Sigmoid colon (tissue), 6 donors: ENCODE measurements at regions not wholly inside any gene's neighbourhood (a gene's known extent, or its start where the extent isn't known, plus 50 kb on each side); places are given as distances from the start of the nearest gene placed in this dataset.

ENCODE experiments used
- DNase-seq: peaks from one replicate; pipeline ENCODE4 v3.0.0-alpha.2; 2019
- H3K27ac ChIP-seq, 4 donors: fragments of 200-600 bp; sonication (generic); one replicate each; pipeline ENCODE4 v1.5.1; 2016 to 2019; ENCODE audit warnings: mild to moderate bottlenecking in 1 of 4
- H3K27me3 ChIP-seq, 3 donors: fragments of 200-600 bp; sonication (generic); one replicate each; pipeline ENCODE4 v1.5.1; 2019; ENCODE audit warnings: mild to moderate bottlenecking in 1 of 3
- H3K36me3 ChIP-seq, 4 donors: fragments of 200-600 bp; sonication (generic); one replicate each; pipeline ENCODE4 v1.5.1; 2016 to 2019
- H3K4me1 ChIP-seq, 4 donors: fragments of 200-600 bp; sonication (generic); one replicate each; pipeline ENCODE4 v1.5.1; 2017 to 2019
- H3K4me3 ChIP-seq, 4 donors: fragments of 200-600 bp; sonication (generic); one replicate each; pipeline ENCODE4 v1.5.1; 2017 to 2019; ENCODE audit warnings: mild to moderate bottlenecking in 2 of 4, moderate library complexity in 1 of 4
- H3K9me3 ChIP-seq, 4 donors: fragments of 200-600 bp in 3 of 4; sonication (generic) in 3 of 4; one replicate each; pipeline versions ENCODE4 v1.5.1 to v1.6.1; 2013 to 2019
- EP300 ChIP-seq, 4 donors: sonication (generic); formaldehyde crosslinking; IDR thresholded peaks; one replicate each; pipeline ENCODE4 v1.6.1; 2017; ENCODE audit warnings: antibody characterized with exemption in 4 of 4
- POLR2A ChIP-seq, 2 donors: fragments of 450-650 bp; IDR thresholded peaks; one replicate each; pipeline ENCODE4 v1.6.1; 2016; ENCODE audit warnings: antibody characterized with exemption in 2 of 2, mild to moderate bottlenecking in 2 of 2, moderate library complexity in 2 of 2
- POLR2AphosphoS5 ChIP-seq, 4 donors: sonication (generic); formaldehyde crosslinking; IDR thresholded peaks; one replicate each; pipeline ENCODE4 v1.6.1; 2017; ENCODE audit warnings: antibody characterized with exemption in 4 of 4
- WGBS, 2 donors: extraction: QIAGEN DNeasy Blood & Tissue Kit; methylation state at CpG; one replicate each; pipeline ENCODE4 v1.1.7; 2013; 5-methylcytosine and 5-hydroxymethylcytosine counted together
- intact Hi-C: fragments of 100-400 bp; cut with DNase I; formaldehyde crosslinking; loops from one replicate; pipeline ENCODE4 v1.15.1; 2023
- TF ChIP-seq, protein P1 (sequence below), 4 experiments: fragments of 450-650 bp in 3 of 4; fragments of 200-600 bp in 1 of 4; IDR thresholded peaks; one replicate each; pipeline ENCODE4 v1.5.1; 2016 to 2019; ENCODE audit warnings: antibody characterized with exemption in 4 of 4, mild to moderate bottlenecking in 3 of 4, moderate library complexity in 2 of 4
- donor health status: healthy with polysubstance abuse.
- donor health status: healthy.

DNA sequence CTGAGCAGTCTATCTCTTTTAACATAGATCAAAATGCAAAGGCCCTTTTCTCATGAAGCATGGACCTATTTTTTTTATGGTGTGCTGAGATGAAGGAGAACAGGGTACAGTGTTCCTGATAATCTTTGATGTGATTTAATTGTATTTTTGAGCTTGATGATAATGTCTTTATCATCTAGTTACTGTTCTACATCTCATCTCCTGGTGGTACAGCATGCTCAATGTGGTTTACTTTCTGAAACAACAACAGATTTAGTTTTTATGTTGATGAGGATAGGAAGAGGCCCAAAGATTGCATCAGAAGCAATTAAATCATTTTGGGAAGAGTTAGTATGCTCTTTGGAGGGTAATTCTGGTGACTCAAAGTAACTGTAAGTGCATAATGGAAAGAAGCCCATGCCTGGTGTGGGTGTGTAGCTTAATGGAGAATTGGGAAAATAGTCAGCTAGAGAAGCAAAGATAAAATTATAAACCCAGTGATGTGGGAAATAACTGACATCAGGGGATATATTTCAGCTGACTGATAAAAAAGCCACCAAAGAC is 123.0 kb upstream of the KCNN2 start:
- no peak overlapping the region for H3K27ac ChIP-seq
- intact Hi-C loops, result no loop called here
- TF ChIP-seq POLR2AphosphoS5 (IDR thresholded peaks at IDR 0.05), result no peak
- no peak for TF ChIP-seq EP300 (IDR thresholded peaks at IDR 0.05)
- TF ChIP-seq POLR2A (IDR thresholded peaks at IDR 0.05), result no peak
- TF ChIP-seq, protein P1, sequence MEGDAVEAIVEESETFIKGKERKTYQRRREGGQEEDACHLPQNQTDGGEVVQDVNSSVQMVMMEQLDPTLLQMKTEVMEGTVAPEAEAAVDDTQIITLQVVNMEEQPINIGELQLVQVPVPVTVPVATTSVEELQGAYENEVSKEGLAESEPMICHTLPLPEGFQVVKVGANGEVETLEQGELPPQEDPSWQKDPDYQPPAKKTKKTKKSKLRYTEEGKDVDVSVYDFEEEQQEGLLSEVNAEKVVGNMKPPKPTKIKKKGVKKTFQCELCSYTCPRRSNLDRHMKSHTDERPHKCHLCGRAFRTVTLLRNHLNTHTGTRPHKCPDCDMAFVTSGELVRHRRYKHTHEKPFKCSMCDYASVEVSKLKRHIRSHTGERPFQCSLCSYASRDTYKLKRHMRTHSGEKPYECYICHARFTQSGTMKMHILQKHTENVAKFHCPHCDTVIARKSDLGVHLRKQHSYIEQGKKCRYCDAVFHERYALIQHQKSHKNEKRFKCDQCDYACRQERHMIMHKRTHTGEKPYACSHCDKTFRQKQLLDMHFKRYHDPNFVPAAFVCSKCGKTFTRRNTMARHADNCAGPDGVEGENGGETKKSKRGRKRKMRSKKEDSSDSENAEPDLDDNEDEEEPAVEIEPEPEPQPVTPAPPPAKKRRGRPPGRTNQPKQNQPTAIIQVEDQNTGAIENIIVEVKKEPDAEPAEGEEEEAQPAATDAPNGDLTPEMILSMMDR (IDR thresholded peaks at IDR 0.05), result no peak
- no peaks in the 10 kb centered on the region for H3K36me3 ChIP-seq
- H3K4me3 ChIP-seq, result no peak overlapping the region
- no peaks in the 10 kb centered on the region for H3K9me3 ChIP-seq
- H3K27me3 ChIP-seq, result no peaks in the 10 kb centered on the region
- no peaks in the 10 kb centered on the region for H3K4me1 ChIP-seq
- DNase-seq, result no peak

DNA sequence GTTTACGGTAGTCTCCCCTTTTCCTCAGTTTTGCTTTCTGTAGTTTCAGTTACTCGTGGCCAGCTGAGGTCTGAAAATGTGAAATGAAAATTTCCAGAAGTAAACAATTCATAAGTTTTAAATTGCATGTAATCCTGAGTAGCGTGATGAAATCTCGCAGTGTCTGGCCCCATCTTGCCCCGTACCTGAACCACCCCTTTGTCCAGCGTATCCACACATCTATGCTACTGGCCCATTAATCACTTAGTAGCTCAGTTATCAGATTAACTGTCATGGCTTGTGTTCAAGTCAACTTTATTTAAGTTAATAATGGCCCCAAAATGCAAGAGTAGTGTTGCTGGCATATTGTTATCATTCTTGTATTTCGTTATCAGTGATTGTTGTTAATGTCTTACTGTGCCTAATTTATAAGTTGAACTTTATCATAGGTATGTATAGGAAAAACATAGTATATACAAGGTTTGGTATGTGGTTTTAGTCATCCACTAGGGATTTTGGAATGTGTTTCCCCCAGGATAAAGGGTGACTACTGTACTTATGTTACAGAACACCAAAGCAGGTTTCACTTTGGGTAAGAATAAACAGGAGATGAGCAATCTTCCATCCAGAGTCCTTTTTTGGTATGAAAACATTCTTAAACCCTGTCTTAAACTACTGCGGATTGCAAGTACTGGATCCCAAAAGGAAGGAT is 118.4 kb upstream of the KCNN2 start:
- Histone ChIP-seq H3K27me3 (no peaks in the 10 kb centered on the region), H3K4me1 (no peaks in the 10 kb centered on the region), H3K36me3 (no peaks in the 10 kb centered on the region), H3K27ac (peak overlapping the region in 2 of 4 donors; percentile 10 to 39), H3K4me3 (no peak overlapping the region), H3K9me3 (no peaks in the 10 kb centered on the region)
- WGBS, 2 donors, result 79 to 86% methylated on average over 8 of the region's 8 CpGs
- DNase-seq, result no peak
- intact Hi-C loops, result no loop called here
- TF ChIP-seq POLR2A (IDR thresholded peaks at IDR 0.05), result no peak
- no peak for TF ChIP-seq POLR2AphosphoS5 (IDR thresholded peaks at IDR 0.05)
- TF ChIP-seq, protein P1 (IDR thresholded peaks at IDR 0.05), result no peak
- TF ChIP-seq EP300 (IDR thresholded peaks at IDR 0.05), result no peak

DNA sequence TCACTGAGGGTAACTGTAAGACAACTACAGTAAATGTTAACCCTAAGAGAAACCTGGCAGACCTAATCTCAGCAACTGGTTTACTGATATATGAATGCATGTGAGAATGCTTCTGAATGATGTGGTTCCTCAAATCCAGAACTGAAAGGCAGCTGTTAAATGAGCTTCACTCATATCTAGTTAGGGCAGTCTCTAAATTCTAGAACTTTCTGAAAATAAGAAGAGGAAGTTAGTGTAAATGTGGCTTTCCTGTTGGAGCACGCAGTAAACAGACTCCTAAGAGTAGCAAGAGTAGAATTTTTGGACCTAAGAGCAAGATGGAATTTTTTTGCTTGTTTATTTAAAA is 117.9 kb upstream of the KCNN2 start:
- H3K36me3 ChIP-seq, result no peaks in the 10 kb centered on the region
- no peaks in the 10 kb centered on the region for H3K27me3 ChIP-seq
- peak overlapping the region in 2 of 4 donors; percentile 10 to 39 for H3K27ac ChIP-seq
- H3K4me1 ChIP-seq, result no peaks in the 10 kb centered on the region
- TF ChIP-seq, protein P1 (IDR thresholded peaks at IDR 0.05), result no peak
- TF ChIP-seq POLR2A (IDR thresholded peaks at IDR 0.05) (no peak), POLR2AphosphoS5 (IDR thresholded peaks at IDR 0.05) (no peak), EP300 (IDR thresholded peaks at IDR 0.05) (no peak)
- intact Hi-C loops, result no loop called here
- no peak for DNase-seq
- H3K4me3 ChIP-seq, result no peak overlapping the region
- 41 to 70% methylated on average over 1 of the region's 1 CpG for WGBS, 2 donors
- H3K9me3 ChIP-seq, result no peaks in the 10 kb centered on the region

DNA sequence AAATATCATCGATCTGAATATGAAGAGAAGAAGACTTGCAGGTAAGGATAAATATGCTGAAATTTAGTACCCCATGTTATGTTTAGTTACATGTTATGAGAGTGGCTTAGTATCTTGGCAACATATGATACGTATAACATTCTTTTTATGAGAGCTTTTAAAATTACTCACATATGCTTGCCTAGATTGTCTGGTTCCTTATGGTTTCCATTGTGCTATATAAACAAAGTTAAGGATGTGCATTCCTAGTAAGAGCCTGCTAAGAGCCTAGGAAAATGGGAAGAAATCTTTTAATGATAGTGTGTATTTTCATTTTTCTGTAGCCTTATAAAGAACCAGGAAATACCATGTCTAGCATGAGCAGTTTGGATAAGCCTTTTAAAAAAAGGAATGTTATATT is 112.0 kb upstream of the KCNN2 start:
- Histone ChIP-seq H3K9me3 (no peaks in the 10 kb centered on the region), H3K4me1 (peaks cover 0 to 8% (median 4%) of the 10 kb centered on the region in 4 donors), H3K27ac (no peak overlapping the region), H3K36me3 (no peaks in the 10 kb centered on the region), H3K4me3 (no peak overlapping the region), H3K27me3 (no peaks in the 10 kb centered on the region)
- intact Hi-C loops, result no loop called here
- no peak for DNase-seq
- WGBS, 2 donors, result 57 to 73% methylated on average over 2 of the region's 2 CpGs
- TF ChIP-seq EP300 (IDR thresholded peaks at IDR 0.05) (no peak), POLR2AphosphoS5 (IDR thresholded peaks at IDR 0.05) (no peak), POLR2A (IDR thresholded peaks at IDR 0.05) (no peak)
- TF ChIP-seq, protein P1 (IDR thresholded peaks at IDR 0.05), result no peak

DNA sequence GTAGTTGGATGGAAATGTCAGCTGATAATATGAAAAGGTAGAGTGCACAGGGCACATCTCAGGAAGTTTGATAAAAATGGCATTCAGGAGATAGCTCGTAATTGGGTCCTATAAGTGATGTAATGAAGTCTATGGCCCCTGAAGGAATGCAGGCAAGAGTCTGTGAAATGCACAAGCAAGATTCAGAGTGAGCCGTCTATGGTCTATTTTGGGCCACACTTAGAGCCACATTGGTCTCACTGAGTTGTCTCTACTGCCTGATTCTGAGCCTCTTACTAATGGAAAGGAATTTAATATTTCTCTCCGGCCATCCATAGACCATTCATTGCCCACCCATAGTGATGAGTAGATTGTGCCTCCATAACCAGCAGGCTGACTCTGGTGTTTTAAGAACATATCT is 111.3 kb upstream of the KCNN2 start:
- peaks cover 0 to 8% (median 4%) of the 10 kb centered on the region in 4 donors for H3K4me1 ChIP-seq
- H3K27ac ChIP-seq, result no peak overlapping the region
- H3K36me3 ChIP-seq, result no peaks in the 10 kb centered on the region
- intact Hi-C loops, result no loop called here
- H3K27me3 ChIP-seq, result no peaks in the 10 kb centered on the region
- WGBS, 2 donors, result 86 to 88% methylated on average over 3 of the region's 3 CpGs
- H3K9me3 ChIP-seq, result no peaks in the 10 kb centered on the region
- no peak for DNase-seq
- no peak overlapping the region for H3K4me3 ChIP-seq
- no peak for TF ChIP-seq POLR2AphosphoS5 (IDR thresholded peaks at IDR 0.05)
- TF ChIP-seq, protein P1 (IDR thresholded peaks at IDR 0.05), result no peak
- TF ChIP-seq POLR2A (IDR thresholded peaks at IDR 0.05), result no peak
- TF ChIP-seq EP300 (IDR thresholded peaks at IDR 0.05), result no peak
